ENCODE measurements at regions not wholly inside any gene's neighbourhood (a gene's known extent, or its start where the extent isn't known, plus 50 kb on each side); places are given as distances from the start of the nearest gene placed in this dataset.

GRCh38 chr4:179116011-179116410, 1673.8 kb upstream of the AGA start:
- Histone ChIP-seq H3K27ac (ENCODE audit: low read depth, low read length) (no peak overlapping the region), H3K9ac (ENCODE audit: low read length) (no peak overlapping the region), H3K27me3 (ENCODE audit: insufficient read depth, low read length) (no peaks in the 10 kb centered on the region), H3K4me2 (ENCODE audit: low read length) (no peak overlapping the region), H3K4me1 (ENCODE audit: control insufficient read depth in 1 of 2, insufficient read depth in 2 of 2, low read length in 2 of 2) (no peaks in the 10 kb centered on the region), H3K79me2 (ENCODE audit: insufficient read depth, low read length) (no peaks in the 10 kb centered on the region), H2AFZ (ENCODE audit: low read depth, low read length, poor library complexity, severe bottlenecking) (no peak overlapping the region), H4K20me1 (ENCODE audit: insufficient read depth) (no peaks in the 10 kb centered on the region), H3K36me3 (ENCODE audit: control insufficient read depth in 1 of 2, insufficient read depth in 2 of 2, low read length in 2 of 2) (no peaks in the 10 kb centered on the region), H3K9me2 (ENCODE audit: insufficient read depth) (no peaks in the 10 kb centered on the region), H3K4me3 (replicated peaks in 1 of 2; ENCODE audit: low read depth in 1 of 2, low read length in 2 of 2) (no peak overlapping the region), H3K9me3 (ENCODE audit: control insufficient read depth in 1 of 2, insufficient read depth in 1 of 2, low read depth in 1 of 2, low read length in 2 of 2) (no peaks in the 10 kb centered on the region)
- ATAC-seq (no peak), DNase-seq (ENCODE audit: low read depth, low spot score) (no peak)
- RAD21 ChIA-PET (ENCODE audit: low non-redundant PET in 1 of 2, low total read pairs in 2 of 2, uncharacterized antibody in 2 of 2, unreplicated experiment in 2 of 2) = no interaction called here
- POLR2A ChIA-PET = no interaction called here
- no TSS peak for BruUV-seq (replicated peaks)
- TF ChIP-seq CEBPB (IDR thresholded peaks at IDR 0.05; ENCODE audit: low read depth) = no peak
- TF ChIP-seq ZFX (IDR thresholded peaks at IDR 0.05) = no peak
- TF ChIP-seq ELF1 (IDR thresholded peaks at IDR 0.05; ENCODE audit: borderline replicate concordance, low read depth) = no peak
- intact Hi-C loops (cut with micrococcal nuclease) = no loop called here
- CTCF ChIA-PET = no interaction called here

GRCh38 chr4:179116581-179116980, 1674.3 kb upstream of the AGA start:
- Histone ChIP-seq H3K36me3 (ENCODE audit: control insufficient read depth in 1 of 2, insufficient read depth in 2 of 2, low read length in 2 of 2) (no peaks in the 10 kb centered on the region), H2AFZ (ENCODE audit: low read depth, low read length, poor library complexity, severe bottlenecking) (no peak overlapping the region), H3K4me2 (ENCODE audit: low read length) (no peak overlapping the region), H4K20me1 (ENCODE audit: insufficient read depth) (no peaks in the 10 kb centered on the region), H3K79me2 (ENCODE audit: insufficient read depth, low read length) (no peaks in the 10 kb centered on the region), H3K4me3 (replicated peaks in 1 of 2; ENCODE audit: low read depth in 1 of 2, low read length in 2 of 2) (no peak overlapping the region), H3K9me2 (ENCODE audit: insufficient read depth) (no peaks in the 10 kb centered on the region), H3K9me3 (ENCODE audit: control insufficient read depth in 1 of 2, insufficient read depth in 1 of 2, low read depth in 1 of 2, low read length in 2 of 2) (no peaks in the 10 kb centered on the region), H3K4me1 (ENCODE audit: control insufficient read depth in 1 of 2, insufficient read depth in 2 of 2, low read length in 2 of 2) (no peaks in the 10 kb centered on the region), H3K27me3 (ENCODE audit: insufficient read depth, low read length) (no peaks in the 10 kb centered on the region), H3K27ac (ENCODE audit: low read depth, low read length) (no peak overlapping the region), H3K9ac (ENCODE audit: low read length) (no peak overlapping the region)
- no TSS peak for BruUV-seq (replicated peaks)
- DNase-seq (ENCODE audit: low read depth, low spot score) = no peak
- ATAC-seq = no peak
- POLR2A ChIA-PET = no interaction called here
- CTCF ChIA-PET = no interaction called here
- no peak for TF ChIP-seq YY1 (IDR thresholded peaks at IDR 0.05; ENCODE audit: extremely low read depth, insufficient replicate concordance, low read depth, low read length)
- TF ChIP-seq POLR2AphosphoS5 (IDR thresholded peaks at IDR 0.05; ENCODE audit: low read depth, low read length) = no peak
- no peak for TF ChIP-seq EZH2 (IDR thresholded peaks at IDR 0.05)
- TF ChIP-seq RAD21 (IDR thresholded peaks at IDR 0.05; ENCODE audit: low read depth) = no peak
- TF ChIP-seq JUND (IDR thresholded peaks at IDR 0.05) = no peak
- TF ChIP-seq SRF (IDR thresholded peaks at IDR 0.05; ENCODE audit: low read depth) = no peak
- no peak for TF ChIP-seq ZFX (IDR thresholded peaks at IDR 0.05)
- TF ChIP-seq EZH2phosphoT487 (IDR thresholded peaks at IDR 0.05; ENCODE audit: borderline replicate concordance) = no peak
- no peak for TF ChIP-seq SP1 (IDR thresholded peaks at IDR 0.05; ENCODE audit: low read depth)
- TF ChIP-seq POLR2A (IDR thresholded peaks at IDR 0.05; ENCODE audit: borderline replicate concordance, extremely low read depth, insufficient read depth, insufficient read length) = no peak
- TF ChIP-seq FOSL1 (IDR thresholded peaks at IDR 0.05; ENCODE audit: low read depth) = no peak
- no peak for TF ChIP-seq CTCF (IDR thresholded peaks at IDR 0.05 in 2 of 3, conservative IDR thresholded peaks at IDR 0.05 in 1 of 3; ENCODE audit: borderline replicate concordance in 1 of 3, insufficient read depth in 1 of 3, low read depth in 2 of 3, low read length in 2 of 3)
- no peak for TF ChIP-seq ZBTB33 (IDR thresholded peaks at IDR 0.05; ENCODE audit: extremely low read depth, insufficient replicate concordance, low read length)
- intact Hi-C loops (cut with micrococcal nuclease) = no loop called here
- RAD21 ChIA-PET (ENCODE audit: low non-redundant PET in 1 of 2, low total read pairs in 2 of 2, uncharacterized antibody in 2 of 2, unreplicated experiment in 2 of 2) = no interaction called here

Data from HCT116 (cell line).